ENCODE measurements at regions not wholly inside any gene's neighbourhood (a gene's known extent, or its start where the extent isn't known, plus 50 kb on each side); places are given as distances from the start of the nearest gene placed in this dataset.

- no TSS peak for BruUV-seq (replicated peaks)
- TF ChIP-seq MAZ (IDR thresholded peaks at IDR 0.05; ENCODE audit: borderline replicate concordance, low read depth, low read length) (no peak), MXI1 (IDR thresholded peaks at IDR 0.05; ENCODE audit: borderline replicate concordance, low read depth, low read length) (no peak), POLR2A (IDR thresholded peaks at IDR 0.05; ENCODE audit: low read depth, low read length) (no peak), RCOR1 (IDR thresholded peaks at IDR 0.05; ENCODE audit: insufficient replicate concordance, low read length) (no peak), RAD21 (IDR thresholded peaks at IDR 0.05; ENCODE audit: low read length) (no peak), FOS (IDR thresholded peaks at IDR 0.05; ENCODE audit: low read depth, low read length) (no peak)
- TF ChIP-seq, protein P1, sequence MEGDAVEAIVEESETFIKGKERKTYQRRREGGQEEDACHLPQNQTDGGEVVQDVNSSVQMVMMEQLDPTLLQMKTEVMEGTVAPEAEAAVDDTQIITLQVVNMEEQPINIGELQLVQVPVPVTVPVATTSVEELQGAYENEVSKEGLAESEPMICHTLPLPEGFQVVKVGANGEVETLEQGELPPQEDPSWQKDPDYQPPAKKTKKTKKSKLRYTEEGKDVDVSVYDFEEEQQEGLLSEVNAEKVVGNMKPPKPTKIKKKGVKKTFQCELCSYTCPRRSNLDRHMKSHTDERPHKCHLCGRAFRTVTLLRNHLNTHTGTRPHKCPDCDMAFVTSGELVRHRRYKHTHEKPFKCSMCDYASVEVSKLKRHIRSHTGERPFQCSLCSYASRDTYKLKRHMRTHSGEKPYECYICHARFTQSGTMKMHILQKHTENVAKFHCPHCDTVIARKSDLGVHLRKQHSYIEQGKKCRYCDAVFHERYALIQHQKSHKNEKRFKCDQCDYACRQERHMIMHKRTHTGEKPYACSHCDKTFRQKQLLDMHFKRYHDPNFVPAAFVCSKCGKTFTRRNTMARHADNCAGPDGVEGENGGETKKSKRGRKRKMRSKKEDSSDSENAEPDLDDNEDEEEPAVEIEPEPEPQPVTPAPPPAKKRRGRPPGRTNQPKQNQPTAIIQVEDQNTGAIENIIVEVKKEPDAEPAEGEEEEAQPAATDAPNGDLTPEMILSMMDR (conservative IDR thresholded peaks at IDR 0.05; ENCODE audit: low read depth, low read length) = no peak
- no peak overlapping the region for H2BK15ac ChIP-seq (ENCODE audit: low read depth, low read length)
- dilution Hi-C loops (cut with HindIII; ENCODE audit: low sequenced_read_pairs, unreplicated experiment) = no loop called here
- H3K9me3 ChIP-seq (ENCODE audit: control insufficient read depth, insufficient read depth, low read length) = peaks cover 9% of the 10 kb centered on the region
- DNase-seq (no peak), ATAC-seq (ENCODE audit: low read depth) (no peak)
- H3K4me1 ChIP-seq (ENCODE audit: control insufficient read depth, insufficient read depth, low read length) = no peaks in the 10 kb centered on the region
- no peak overlapping the region for H3K14ac ChIP-seq (replicated peaks; ENCODE audit: low read depth, low read length)
- H3K18ac ChIP-seq (ENCODE audit: low read depth, low read length) = no peak overlapping the region
- WGBS, 2 experiments (ENCODE audit: extremely low coverage in 2 of 2, insufficient read length in 1 of 2) = no CpG with 5 or more reads among the region's 3 CpGs
- ChIA-PET CTCF (no interaction called here), POLR2A (ENCODE audit: unreplicated experiment) (no interaction called here)
- no peak overlapping the region for H2BK20ac ChIP-seq (ENCODE audit: low read depth, low read length)
- no peak overlapping the region for H2BK5ac ChIP-seq (ENCODE audit: low read depth, low read length, poor library complexity, severe bottlenecking)
- H3K56ac ChIP-seq (ENCODE audit: extremely low read depth, insufficient read depth, low read length) = no peak overlapping the region
- no peak overlapping the region for H3K4me3 ChIP-seq (ENCODE audit: insufficient read depth, low read depth, low read length)
- H3K9ac ChIP-seq (ENCODE audit: low read depth, low read length) = no peak overlapping the region
- intact Hi-C loops (cut with micrococcal nuclease) = no loop called here
- no peak overlapping the region for H3K23ac ChIP-seq (ENCODE audit: low read depth, low read length)
- H2AFZ ChIP-seq (replicated peaks; ENCODE audit: low read length, poor library complexity) = no peak overlapping the region
- no peak overlapping the region for H4K91ac ChIP-seq (ENCODE audit: insufficient read depth, low read depth, low read length)
- H3K27me3 ChIP-seq (ENCODE audit: control insufficient read depth, insufficient read depth, low read length) = no peaks in the 10 kb centered on the region
- H2AK9ac ChIP-seq (replicated peaks; ENCODE audit: low read depth, low read length, poor library complexity) = no peak overlapping the region
- H3K4ac ChIP-seq (ENCODE audit: low read depth, low read length) = no peak overlapping the region
- H3K79me1 ChIP-seq (ENCODE audit: low read depth in 1 of 2, low read length in 2 of 2) = no peaks in the 10 kb centered on the region
- no peaks in the 10 kb centered on the region for H3K36me3 ChIP-seq (ENCODE audit: control insufficient read depth, insufficient read depth, low read length)
- H3K4me2 ChIP-seq (ENCODE audit: low read depth, low read length) = no peak overlapping the region
- H2AK5ac ChIP-seq (ENCODE audit: low read depth, low read length) = no peak overlapping the region
- H4K20me1 ChIP-seq (ENCODE audit: insufficient read depth, low read length) = no peaks in the 10 kb centered on the region
- H3K27ac ChIP-seq (ENCODE audit: insufficient read depth, low read length) = no peak overlapping the region
- no peak overlapping the region for H4K5ac ChIP-seq (ENCODE audit: low read depth, low read length)
- no peak overlapping the region for H4K8ac ChIP-seq (ENCODE audit: low read depth in 2 of 2, low read length in 2 of 2)
- no peak overlapping the region for H2BK120ac ChIP-seq (ENCODE audit: low read depth, low read length)
- no peaks in the 10 kb centered on the region for H3K9me1 ChIP-seq (ENCODE audit: insufficient read depth, low read length)
- in situ Hi-C loops (cut with MboI; ENCODE audit: low sequenced_read_pairs) = no loop called here
Observed at GRCh38 chr5:163177971-163178370, 259.4 kb upstream of the CCNG1 start.

All from IMR-90 (cell line).